Epithelial cell of proximal tubule (primary cell): ENCODE measurements at regions not wholly inside any gene's neighbourhood (a gene's known extent, or its start where the extent isn't known, plus 50 kb on each side); places are given as distances from the start of the nearest gene placed in this dataset.

Experiments used
- DNase-seq: peaks from one replicate; pipeline ENCODE4 v3.0.0-alpha.2; 2011; ENCODE audit warnings: low read depth
- H3K4me3 ChIP-seq: 2 replicates; pipeline ENCODE4 v1.5.1; 2011; ENCODE audit warnings: low read depth, mild to moderate bottlenecking, low read length
- TF ChIP-seq, protein P1 (sequence below): conservative IDR thresholded peaks from 2 replicates; pipeline ENCODE4 v1.5.1; 2012; ENCODE audit warnings: low read depth, mild to moderate bottlenecking, low read length

DNA sequence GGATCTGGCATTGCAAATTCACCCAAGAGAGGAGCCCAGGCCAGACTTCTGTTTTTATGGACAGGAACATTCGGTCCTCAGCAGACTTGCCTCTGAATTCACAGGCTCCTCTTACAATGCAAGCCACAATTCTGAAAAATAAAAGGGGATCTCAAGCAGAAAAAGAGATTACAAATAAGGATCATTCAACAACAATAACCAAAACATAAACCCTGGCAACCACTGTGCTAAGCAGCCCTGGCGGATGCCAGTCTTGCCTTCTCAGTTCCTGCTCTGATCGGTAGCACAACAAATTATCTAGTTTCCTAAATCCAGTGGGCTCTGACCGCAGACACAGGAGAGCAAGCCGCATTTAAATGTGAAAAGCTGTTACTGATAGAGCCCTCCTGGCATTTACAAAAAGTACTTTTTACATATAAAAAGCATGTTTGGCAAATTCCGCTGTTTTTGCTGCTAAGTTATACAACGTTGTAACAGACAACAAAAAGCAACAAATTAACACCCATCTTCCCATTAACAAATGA is 123.4 kb upstream of the FOXD3 start:
- no peak overlapping the region for H3K4me3 ChIP-seq
- no peak for DNase-seq
- TF ChIP-seq, protein P1, sequence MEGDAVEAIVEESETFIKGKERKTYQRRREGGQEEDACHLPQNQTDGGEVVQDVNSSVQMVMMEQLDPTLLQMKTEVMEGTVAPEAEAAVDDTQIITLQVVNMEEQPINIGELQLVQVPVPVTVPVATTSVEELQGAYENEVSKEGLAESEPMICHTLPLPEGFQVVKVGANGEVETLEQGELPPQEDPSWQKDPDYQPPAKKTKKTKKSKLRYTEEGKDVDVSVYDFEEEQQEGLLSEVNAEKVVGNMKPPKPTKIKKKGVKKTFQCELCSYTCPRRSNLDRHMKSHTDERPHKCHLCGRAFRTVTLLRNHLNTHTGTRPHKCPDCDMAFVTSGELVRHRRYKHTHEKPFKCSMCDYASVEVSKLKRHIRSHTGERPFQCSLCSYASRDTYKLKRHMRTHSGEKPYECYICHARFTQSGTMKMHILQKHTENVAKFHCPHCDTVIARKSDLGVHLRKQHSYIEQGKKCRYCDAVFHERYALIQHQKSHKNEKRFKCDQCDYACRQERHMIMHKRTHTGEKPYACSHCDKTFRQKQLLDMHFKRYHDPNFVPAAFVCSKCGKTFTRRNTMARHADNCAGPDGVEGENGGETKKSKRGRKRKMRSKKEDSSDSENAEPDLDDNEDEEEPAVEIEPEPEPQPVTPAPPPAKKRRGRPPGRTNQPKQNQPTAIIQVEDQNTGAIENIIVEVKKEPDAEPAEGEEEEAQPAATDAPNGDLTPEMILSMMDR: no peak

DNA sequence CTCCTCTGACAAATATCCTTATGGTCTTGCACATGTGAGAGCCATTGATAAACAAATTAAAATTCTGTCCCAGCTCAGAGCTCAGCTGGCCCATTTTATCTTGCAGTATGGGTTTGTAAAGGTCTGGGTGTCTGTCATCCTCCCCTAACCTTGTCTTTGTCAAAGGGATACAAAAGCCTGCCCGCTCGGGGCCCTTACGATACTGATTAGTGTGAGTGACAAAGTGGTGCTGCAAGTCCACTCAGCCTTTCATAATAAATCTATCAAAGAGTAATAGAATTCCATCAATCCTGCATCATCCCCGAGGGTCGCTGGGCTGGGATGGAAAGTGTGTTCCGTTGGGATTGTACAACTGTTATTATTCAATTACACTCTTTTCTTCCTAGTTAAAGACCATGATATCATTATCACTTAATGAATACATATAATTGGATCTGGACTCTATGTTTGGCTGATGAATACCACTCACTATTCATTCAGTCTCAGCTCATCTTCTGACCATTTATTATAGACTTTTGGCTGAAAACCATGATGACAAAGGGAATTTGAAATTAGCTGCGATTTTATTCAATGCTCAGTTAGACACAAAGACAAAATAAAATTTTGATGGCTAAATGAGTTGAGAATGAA is 122.5 kb upstream of the FOXD3 start:
- DNase-seq: no peak
- H3K4me3 ChIP-seq: no peak overlapping the region
- TF ChIP-seq, protein P1: no peak

- H3K4me3 ChIP-seq: no peak overlapping the region
- TF ChIP-seq, protein P1: no peak
- no peak for DNase-seq
Measured at GRCh38 chr1:63200676-63201075, 121.7 kb upstream of the FOXD3 start.

DNA sequence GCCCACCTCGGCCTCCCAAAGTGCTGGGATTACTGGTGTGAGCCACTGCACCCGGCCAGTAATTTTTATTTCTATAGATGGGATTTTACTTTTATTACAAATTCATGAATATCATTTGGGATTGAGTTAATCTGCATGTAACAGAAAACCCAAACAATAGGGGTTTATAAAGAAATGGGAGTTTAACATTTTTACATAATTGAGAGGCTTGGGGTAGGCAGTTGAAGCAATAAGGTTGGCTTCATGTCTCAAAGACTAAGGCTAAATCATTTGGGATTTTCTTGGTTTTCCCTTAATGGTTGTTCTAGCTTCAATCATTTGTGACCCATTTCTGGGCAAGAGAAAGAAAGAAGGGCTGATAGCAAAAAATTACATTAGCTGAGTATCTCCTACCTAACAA is 118.7 kb upstream of the FOXD3 start:
- H3K4me3 ChIP-seq: no peak overlapping the region
- TF ChIP-seq, protein P1: no peak
- no peak for DNase-seq

- H3K4me3 ChIP-seq: no peak overlapping the region
- TF ChIP-seq, protein P1: no peak
Measured at GRCh38 chr1:63205776-63206175, 116.6 kb upstream of the FOXD3 start.

GRCh38 chr1:63214553-63214952 is 107.8 kb upstream of the FOXD3 start:
- no peak overlapping the region for H3K4me3 ChIP-seq
- DNase-seq: no peak
- TF ChIP-seq, protein P1: no peak

More at GRCh38 chr1:63205776-63206175, 116.6 kb upstream of the FOXD3 start:
- DNase-seq: no peak

DNA sequence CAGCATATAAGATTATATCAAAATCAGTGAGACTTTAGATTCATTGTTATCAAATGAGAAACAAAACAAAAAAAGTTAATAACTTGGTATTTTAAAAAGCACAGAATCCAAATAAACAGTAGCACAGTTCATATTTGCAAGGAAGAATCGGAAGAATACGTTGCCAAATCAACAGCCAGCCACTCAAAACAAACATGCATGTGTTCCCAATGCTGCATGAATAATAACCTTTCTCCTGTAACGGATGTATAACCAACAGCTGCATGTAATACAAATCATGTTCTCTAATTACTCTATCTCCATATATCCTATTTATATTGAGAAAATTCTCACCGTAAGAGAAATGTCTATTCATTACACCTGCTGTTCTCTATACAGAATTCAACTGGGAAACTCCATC is 98.9 kb upstream of the FOXD3 start:
- TF ChIP-seq, protein P1: no peak
- DNase-seq: no peak
- H3K4me3 ChIP-seq: no peak overlapping the region
